ENCODE measurements at regions not wholly inside any gene's neighbourhood (a gene's known extent, or its start where the extent isn't known, plus 50 kb on each side); places are given as distances from the start of the nearest gene placed in this dataset.

DNA sequence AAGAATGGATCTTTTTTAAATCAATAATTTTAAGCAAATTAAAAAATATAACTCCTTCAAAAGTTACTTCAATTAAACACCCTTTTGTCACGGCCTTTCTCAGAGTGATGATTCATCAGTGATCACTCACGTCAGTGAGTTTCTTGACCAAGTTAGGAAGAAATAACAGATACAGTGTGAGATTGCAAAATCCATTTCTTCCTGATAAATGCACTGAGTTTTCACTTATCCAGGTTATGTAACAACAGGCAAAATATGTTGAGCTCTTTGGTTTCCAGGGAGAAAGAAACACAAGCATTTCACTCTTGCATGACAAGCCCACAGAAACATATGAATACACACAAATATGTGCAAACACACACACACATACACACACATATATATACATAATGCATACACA lies 195.9 kb upstream of the CYRIA start:
- POLR2A ChIA-PET, result no interaction called here
- CTCF ChIA-PET, result no interaction called here
- TF ChIP-seq, protein P1, sequence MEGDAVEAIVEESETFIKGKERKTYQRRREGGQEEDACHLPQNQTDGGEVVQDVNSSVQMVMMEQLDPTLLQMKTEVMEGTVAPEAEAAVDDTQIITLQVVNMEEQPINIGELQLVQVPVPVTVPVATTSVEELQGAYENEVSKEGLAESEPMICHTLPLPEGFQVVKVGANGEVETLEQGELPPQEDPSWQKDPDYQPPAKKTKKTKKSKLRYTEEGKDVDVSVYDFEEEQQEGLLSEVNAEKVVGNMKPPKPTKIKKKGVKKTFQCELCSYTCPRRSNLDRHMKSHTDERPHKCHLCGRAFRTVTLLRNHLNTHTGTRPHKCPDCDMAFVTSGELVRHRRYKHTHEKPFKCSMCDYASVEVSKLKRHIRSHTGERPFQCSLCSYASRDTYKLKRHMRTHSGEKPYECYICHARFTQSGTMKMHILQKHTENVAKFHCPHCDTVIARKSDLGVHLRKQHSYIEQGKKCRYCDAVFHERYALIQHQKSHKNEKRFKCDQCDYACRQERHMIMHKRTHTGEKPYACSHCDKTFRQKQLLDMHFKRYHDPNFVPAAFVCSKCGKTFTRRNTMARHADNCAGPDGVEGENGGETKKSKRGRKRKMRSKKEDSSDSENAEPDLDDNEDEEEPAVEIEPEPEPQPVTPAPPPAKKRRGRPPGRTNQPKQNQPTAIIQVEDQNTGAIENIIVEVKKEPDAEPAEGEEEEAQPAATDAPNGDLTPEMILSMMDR (IDR thresholded peaks at IDR 0.05; ENCODE audit: control extremely low read depth, extremely low read depth, low read depth, missing control alignments), result no peak
- DNase-seq (ENCODE audit: extremely low spot score), result no peak

GRCh38 chr2:16861111-16861510 lies 195.5 kb upstream of the CYRIA start:
- CTCF ChIA-PET, result no interaction called here
- no peak for DNase-seq (ENCODE audit: extremely low spot score)
- POLR2A ChIA-PET, result no interaction called here
- TF ChIP-seq, protein P1 (IDR thresholded peaks at IDR 0.05; ENCODE audit: control extremely low read depth, extremely low read depth, low read depth, missing control alignments), result no peak

DNA sequence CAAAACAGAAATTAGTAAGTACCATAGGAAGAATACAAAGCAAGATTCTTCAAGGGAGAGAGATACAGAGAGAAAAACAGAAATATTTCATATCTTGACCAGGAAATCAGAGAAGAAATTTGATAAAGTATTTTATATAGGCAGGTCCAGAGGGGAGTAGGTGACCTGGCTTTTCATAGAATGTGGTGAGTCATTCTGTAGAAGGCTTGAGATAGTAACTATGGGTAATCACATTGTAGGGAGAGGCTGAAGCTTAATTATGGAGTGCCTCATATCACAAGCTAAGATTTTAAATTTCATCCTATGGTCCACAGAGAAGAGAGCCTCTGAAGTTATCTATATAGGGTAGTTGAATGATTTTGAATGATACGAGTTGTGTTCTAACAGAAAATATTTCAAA lies 195.0 kb upstream of the CYRIA start:
- TF ChIP-seq, protein P1 (IDR thresholded peaks at IDR 0.05; ENCODE audit: control extremely low read depth, extremely low read depth, low read depth, missing control alignments), result no peak
- ChIA-PET POLR2A (no interaction called here), CTCF (no interaction called here)
- no peak for DNase-seq (ENCODE audit: extremely low spot score)

GRCh38 chr2:16855183-16855582 lies 189.5 kb upstream of the CYRIA start:
- no peak for DNase-seq (ENCODE audit: extremely low spot score)
- TF ChIP-seq, protein P1 (IDR thresholded peaks at IDR 0.05; ENCODE audit: control extremely low read depth, extremely low read depth, low read depth, missing control alignments), result no peak
- POLR2A ChIA-PET, result no interaction called here
- CTCF ChIA-PET, result no interaction called here

- DNase-seq (ENCODE audit: extremely low spot score), result no peak
- ChIA-PET POLR2A (no interaction called here), CTCF (no interaction called here)
- TF ChIP-seq, protein P1 (IDR thresholded peaks at IDR 0.05; ENCODE audit: control extremely low read depth, extremely low read depth, low read depth, missing control alignments), result no peak
Measured at GRCh38 chr2:16853088-16853487, 187.5 kb upstream of the CYRIA start.

GRCh38 chr2:16852651-16853050 lies 187.0 kb upstream of the CYRIA start:
- POLR2A ChIA-PET, result no interaction called here
- CTCF ChIA-PET, result no interaction called here
- DNase-seq (ENCODE audit: extremely low spot score), result no peak
- TF ChIP-seq, protein P1 (IDR thresholded peaks at IDR 0.05; ENCODE audit: control extremely low read depth, extremely low read depth, low read depth, missing control alignments), result no peak

DNA sequence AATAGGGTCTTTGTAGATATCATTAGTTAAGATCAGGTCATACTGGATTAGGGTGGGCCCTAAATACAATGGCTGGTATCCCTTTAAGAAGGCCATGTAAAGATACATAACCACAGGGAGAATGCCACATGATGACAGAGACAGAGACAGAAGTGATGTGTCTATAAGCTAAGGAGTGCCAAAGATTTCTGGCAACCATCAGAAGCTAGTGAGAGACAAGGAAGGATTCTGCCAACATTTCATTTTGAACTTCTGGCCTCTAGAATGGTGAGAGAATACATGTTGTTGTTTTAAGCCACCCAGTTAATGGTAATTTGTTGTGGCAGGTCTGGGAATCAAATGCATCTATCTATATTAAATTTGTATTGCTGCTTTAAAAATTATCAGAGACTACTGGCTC lies 185.5 kb upstream of the CYRIA start:
- DNase-seq (ENCODE audit: extremely low spot score), result no peak
- ChIA-PET POLR2A (no interaction called here), CTCF (no interaction called here)
- TF ChIP-seq, protein P1 (IDR thresholded peaks at IDR 0.05; ENCODE audit: control extremely low read depth, extremely low read depth, low read depth, missing control alignments), result no peak

Data from GM10248 (cell line).